ENCODE measurements at regions not wholly inside any gene's neighbourhood (a gene's known extent, or its start where the extent isn't known, plus 50 kb on each side); places are given as distances from the start of the nearest gene placed in this dataset.

DNA sequence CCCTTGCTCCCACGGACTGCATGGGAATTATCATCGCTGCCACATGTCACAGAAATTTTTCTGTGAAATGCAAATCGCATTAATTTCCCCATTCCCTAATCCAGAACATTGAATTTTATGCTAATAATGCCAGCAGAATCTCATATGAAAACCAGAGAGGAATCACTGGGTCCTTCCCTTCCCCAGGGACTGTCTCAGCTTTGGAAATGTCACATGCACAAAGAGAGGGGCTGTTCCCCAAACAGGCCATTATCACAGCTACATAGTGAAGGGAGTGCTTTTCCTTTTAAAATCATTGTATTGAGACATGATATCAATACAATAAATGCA lies 954.5 kb downstream of the BRD1 start:
- TF ChIP-seq, protein P1, sequence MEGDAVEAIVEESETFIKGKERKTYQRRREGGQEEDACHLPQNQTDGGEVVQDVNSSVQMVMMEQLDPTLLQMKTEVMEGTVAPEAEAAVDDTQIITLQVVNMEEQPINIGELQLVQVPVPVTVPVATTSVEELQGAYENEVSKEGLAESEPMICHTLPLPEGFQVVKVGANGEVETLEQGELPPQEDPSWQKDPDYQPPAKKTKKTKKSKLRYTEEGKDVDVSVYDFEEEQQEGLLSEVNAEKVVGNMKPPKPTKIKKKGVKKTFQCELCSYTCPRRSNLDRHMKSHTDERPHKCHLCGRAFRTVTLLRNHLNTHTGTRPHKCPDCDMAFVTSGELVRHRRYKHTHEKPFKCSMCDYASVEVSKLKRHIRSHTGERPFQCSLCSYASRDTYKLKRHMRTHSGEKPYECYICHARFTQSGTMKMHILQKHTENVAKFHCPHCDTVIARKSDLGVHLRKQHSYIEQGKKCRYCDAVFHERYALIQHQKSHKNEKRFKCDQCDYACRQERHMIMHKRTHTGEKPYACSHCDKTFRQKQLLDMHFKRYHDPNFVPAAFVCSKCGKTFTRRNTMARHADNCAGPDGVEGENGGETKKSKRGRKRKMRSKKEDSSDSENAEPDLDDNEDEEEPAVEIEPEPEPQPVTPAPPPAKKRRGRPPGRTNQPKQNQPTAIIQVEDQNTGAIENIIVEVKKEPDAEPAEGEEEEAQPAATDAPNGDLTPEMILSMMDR (tag by site-specific recombination; IDR thresholded peaks at IDR 0.05), result no peak
- no peak for TF ChIP-seq ZNF10 (tag by site-specific recombination; IDR thresholded peaks at IDR 0.05)
- no peak for TF ChIP-seq ZNF133 (tag by site-specific recombination; IDR thresholded peaks at IDR 0.05)
- no peak for TF ChIP-seq ZNF596 (tag by site-specific recombination; IDR thresholded peaks at IDR 0.05)
- no peak for TF ChIP-seq ZNF18 (tag by site-specific recombination; IDR thresholded peaks at IDR 0.05)
